ENCODE measurements at regions not wholly inside any gene's neighbourhood (a gene's known extent, or its start where the extent isn't known, plus 50 kb on each side); places are given as distances from the start of the nearest gene placed in this dataset.

DNA sequence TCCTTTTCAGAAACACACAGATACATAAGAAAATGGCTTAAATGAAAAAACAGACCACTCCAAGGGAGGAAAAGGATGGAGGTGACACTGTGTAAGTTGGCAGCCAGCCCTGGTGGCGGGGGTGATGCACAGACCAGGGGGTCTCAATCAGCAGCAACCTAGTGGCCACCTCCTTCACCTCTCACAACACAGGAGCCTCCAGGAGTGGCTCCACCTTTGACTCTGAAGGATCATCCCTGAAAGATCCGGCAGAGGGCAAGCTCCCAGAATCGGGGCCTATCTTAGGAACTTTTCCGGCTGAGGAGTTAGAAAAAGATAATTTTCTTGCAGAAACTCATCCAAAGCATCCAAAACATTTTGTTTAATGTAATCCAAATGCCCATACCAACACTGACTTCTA is 51.2 kb upstream of the SMYD2 start:
- no peaks in the 10 kb centered on the region for H3K27me3 ChIP-seq
- no peaks in the 10 kb centered on the region for H3K9me3 ChIP-seq (replicated peaks in 1 of 3)
- peak overlapping the region in 1 of 5 donors; percentile 61 for H3K27ac ChIP-seq
- WGBS, 4 donors, result 84 to 96% (median 90%) methylated on average over 4 of the region's 4 CpGs
- H3K4me1 ChIP-seq (replicated peaks in 1 of 2), result no peaks in the 10 kb centered on the region
- TF ChIP-seq, protein P1, sequence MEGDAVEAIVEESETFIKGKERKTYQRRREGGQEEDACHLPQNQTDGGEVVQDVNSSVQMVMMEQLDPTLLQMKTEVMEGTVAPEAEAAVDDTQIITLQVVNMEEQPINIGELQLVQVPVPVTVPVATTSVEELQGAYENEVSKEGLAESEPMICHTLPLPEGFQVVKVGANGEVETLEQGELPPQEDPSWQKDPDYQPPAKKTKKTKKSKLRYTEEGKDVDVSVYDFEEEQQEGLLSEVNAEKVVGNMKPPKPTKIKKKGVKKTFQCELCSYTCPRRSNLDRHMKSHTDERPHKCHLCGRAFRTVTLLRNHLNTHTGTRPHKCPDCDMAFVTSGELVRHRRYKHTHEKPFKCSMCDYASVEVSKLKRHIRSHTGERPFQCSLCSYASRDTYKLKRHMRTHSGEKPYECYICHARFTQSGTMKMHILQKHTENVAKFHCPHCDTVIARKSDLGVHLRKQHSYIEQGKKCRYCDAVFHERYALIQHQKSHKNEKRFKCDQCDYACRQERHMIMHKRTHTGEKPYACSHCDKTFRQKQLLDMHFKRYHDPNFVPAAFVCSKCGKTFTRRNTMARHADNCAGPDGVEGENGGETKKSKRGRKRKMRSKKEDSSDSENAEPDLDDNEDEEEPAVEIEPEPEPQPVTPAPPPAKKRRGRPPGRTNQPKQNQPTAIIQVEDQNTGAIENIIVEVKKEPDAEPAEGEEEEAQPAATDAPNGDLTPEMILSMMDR (IDR thresholded peaks at IDR 0.05), result no peak
- no peak for TF ChIP-seq POLR2A (IDR thresholded peaks at IDR 0.05)
- DNase-seq, result no peak
- intact Hi-C loops (cut with DNase I), result no loop called here
- no peaks in the 10 kb centered on the region for H3K36me3 ChIP-seq (replicated peaks in 1 of 2)
- H3K4me3 ChIP-seq, result no peak overlapping the region

Data from adrenal gland (tissue), 9 donors.